Gastroesophageal sphincter (tissue), 4 donors: ENCODE measurements at regions not wholly inside any gene's neighbourhood (a gene's known extent, or its start where the extent isn't known, plus 50 kb on each side); places are given as distances from the start of the nearest gene placed in this dataset.

Experiments used
- ATAC-seq: fragments of 150-250 bp; one replicate; pipeline ENCODE4 v1.9.1; 2016; ENCODE audit warnings: mild to moderate bottlenecking, moderate library complexity
- H3K27ac ChIP-seq, 4 donors: fragments of 200-600 bp; sonication (generic) in 3 of 4; 1 replicate in 3 of 4; 2 replicates in 1 of 4; pipeline ENCODE4 v1.5.1; 2016 to 2019
- H3K27me3 ChIP-seq: fragments of 200-600 bp; sonication (generic); one replicate; pipeline ENCODE4 v1.5.1; 2019
- H3K36me3 ChIP-seq, 2 donors: fragments of 200-600 bp; sonication (generic); one replicate each; pipeline ENCODE4 v1.5.1; 2019; ENCODE audit warnings: control low read depth in 1 of 2
- H3K4me1 ChIP-seq, 3 donors: fragments of 200-600 bp; sonication (generic); 1 replicate in 2 of 3; 2 replicates in 1 of 3; pipeline ENCODE4 v1.5.1; 2016 to 2019; ENCODE audit warnings: control low read depth in 2 of 3
- H3K4me3 ChIP-seq, 2 donors: fragments of 200-600 bp; sonication (generic); one replicate each; pipeline ENCODE4 v1.5.1; 2019; ENCODE audit warnings: mild to moderate bottlenecking in 1 of 2, moderate library complexity in 1 of 2
- H3K9me3 ChIP-seq, 3 donors: fragments of 200-600 bp; sonication (generic); one replicate each; pipeline ENCODE4 v1.5.1; 2017 to 2019; ENCODE audit warnings: control low read depth in 2 of 3
- CTCF ChIP-seq, 4 experiments: fragments of 200-600 bp in 2 of 4; fragments of 450-650 bp in 2 of 4; sonication (generic) in 1 of 4; IDR thresholded peaks; one replicate each; pipeline ENCODE4 v1.5.1; 2017 to 2019; ENCODE audit warnings: antibody characterized with exemption in 4 of 4, mild to moderate bottlenecking in 2 of 4, moderate library complexity in 2 of 4
- EP300 ChIP-seq: sonication (generic); formaldehyde crosslinking; IDR thresholded peaks from one replicate; pipeline ENCODE4 v1.6.1; 2017; ENCODE audit warnings: antibody characterized with exemption, mild to moderate bottlenecking
- POLR2A ChIP-seq, 2 donors: fragments of 450-650 bp; IDR thresholded peaks; one replicate each; pipeline ENCODE4 v1.6.1; 2017; ENCODE audit warnings: antibody characterized with exemption in 2 of 2, mild to moderate bottlenecking in 2 of 2, moderate library complexity in 1 of 2
- POLR2AphosphoS5 ChIP-seq: sonication (generic); formaldehyde crosslinking; IDR thresholded peaks from one replicate; pipeline ENCODE4 v1.6.1; 2017; ENCODE audit warnings: antibody characterized with exemption
- WGBS, 2 donors: methylation state at CpG; one replicate each; pipeline ENCODE4 v1.1.5; 2018; ENCODE audit warnings: low coverage in 1 of 2; 5-methylcytosine and 5-hydroxymethylcytosine counted together

- Histone ChIP-seq H3K4me3 (no peak overlapping the region), H3K36me3 (no peaks in the 10 kb centered on the region), H3K27me3 (no peaks in the 10 kb centered on the region), H3K27ac (no peak overlapping the region), H3K4me1 (peaks cover 8 to 58% (median 36%) of the 10 kb centered on the region in 3 donors), H3K9me3 (no peaks in the 10 kb centered on the region)
- WGBS, 2 donors, result 82 to 93% methylated on average over 3 to 4 of the region's 4 CpGs
- ATAC-seq, result no peak
- TF ChIP-seq CTCF (IDR thresholded peaks at IDR 0.05), result no peak
- TF ChIP-seq EP300, result no peak
Measured at GRCh38 chr10:63703113-63703670, 182.0 kb downstream of the REEP3 start.

- no peak for TF ChIP-seq EP300
- TF ChIP-seq POLR2A (IDR thresholded peaks at IDR 0.05), result no peak
- no peak for TF ChIP-seq POLR2AphosphoS5
- TF ChIP-seq CTCF (IDR thresholded peaks at IDR 0.05), result no peak
- 86 to 95% methylated on average over 4 to 6 of the region's 6 CpGs for WGBS, 2 donors
- Histone ChIP-seq H3K27ac (no peak overlapping the region), H3K27me3 (no peaks in the 10 kb centered on the region), H3K9me3 (no peaks in the 10 kb centered on the region), H3K36me3 (no peaks in the 10 kb centered on the region), H3K4me3 (no peak overlapping the region), H3K4me1 (peaks cover 8 to 56% (median 36%) of the 10 kb centered on the region in 3 donors)
- no peak for ATAC-seq
Measured at GRCh38 chr10:63703740-63704345, 182.6 kb downstream of the REEP3 start.

GRCh38 chr10:63707254-63707910 is 186.2 kb downstream of the REEP3 start:
- no peaks in the 10 kb centered on the region for H3K36me3 ChIP-seq
- H3K4me1 ChIP-seq, result peaks cover 16 to 47% (median 29%) of the 10 kb centered on the region in 3 donors
- no peaks in the 10 kb centered on the region for H3K27me3 ChIP-seq
- H3K27ac ChIP-seq, result peak overlapping the region; percentile 24 to 74 (median 62)
- peak; percentile 88 for ATAC-seq
- WGBS, 2 donors, result 44 to 60% methylated on average over 1 of the region's 1 CpG
- TF ChIP-seq CTCF (IDR thresholded peaks at IDR 0.05) (no peak), POLR2AphosphoS5 (peak; percentile 99)
- H3K9me3 ChIP-seq, result no peaks in the 10 kb centered on the region
- no peak overlapping the region for H3K4me3 ChIP-seq

- Histone ChIP-seq H3K4me1 (peaks cover 19 to 57% (median 36%) of the 10 kb centered on the region in 3 donors), H3K4me3 (no peak overlapping the region), H3K27me3 (no peaks in the 10 kb centered on the region), H3K27ac (peak overlapping the region in 2 of 4 donors; percentile 59 to 63), H3K36me3 (no peaks in the 10 kb centered on the region), H3K9me3 (no peaks in the 10 kb centered on the region)
- no peak for TF ChIP-seq CTCF (IDR thresholded peaks at IDR 0.05)
- WGBS, 2 donors, result 59 to 100% methylated on average over 2 to 5 of the region's 5 CpGs
- ATAC-seq, result no peak
Measured at GRCh38 chr10:63708421-63708820, 187.2 kb downstream of the REEP3 start.

GRCh38 chr10:63710703-63711102 is 189.5 kb downstream of the REEP3 start:
- no peaks in the 10 kb centered on the region for H3K27me3 ChIP-seq
- no peaks in the 10 kb centered on the region for H3K36me3 ChIP-seq
- peaks cover 19 to 67% (median 36%) of the 10 kb centered on the region in 3 donors for H3K4me1 ChIP-seq
- no peaks in the 10 kb centered on the region for H3K9me3 ChIP-seq
- ATAC-seq, result no peak
- H3K27ac ChIP-seq, result peak overlapping the region; percentile 82 to 96 (median 86)
- TF ChIP-seq POLR2A (IDR thresholded peaks at IDR 0.05) (no peak), EP300 (no peak), CTCF (IDR thresholded peaks at IDR 0.05) (no peak), POLR2AphosphoS5 (no peak)
- no peak overlapping the region for H3K4me3 ChIP-seq
